ENCODE measurements at regions not wholly inside any gene's neighbourhood (a gene's known extent, or its start where the extent isn't known, plus 50 kb on each side); places are given as distances from the start of the nearest gene placed in this dataset.

GRCh38 chr10:1947464-1948003 is 210.2 kb upstream of the ADARB2 start:
- no peak for TF ChIP-seq MXI1 (IDR thresholded peaks at IDR 0.05; ENCODE audit: borderline replicate concordance, low read depth, low read length)
- TF ChIP-seq CTCF (conservative IDR thresholded peaks at IDR 0.05; ENCODE audit: low read depth, low read length) = no peak
- no peak for TF ChIP-seq RAD21 (IDR thresholded peaks at IDR 0.05; ENCODE audit: low read length)
- TF ChIP-seq USF2 (IDR thresholded peaks at IDR 0.05; ENCODE audit: low read depth, low read length) = no peak
- no peak for TF ChIP-seq POLR2A (IDR thresholded peaks at IDR 0.05; ENCODE audit: low read depth, low read length)
- no peak for TF ChIP-seq MAZ (IDR thresholded peaks at IDR 0.05; ENCODE audit: borderline replicate concordance, low read depth, low read length)
- TF ChIP-seq CEBPB (IDR thresholded peaks at IDR 0.05; ENCODE audit: low read depth, low read length) = no peak
- no peak for TF ChIP-seq SMC3 (IDR thresholded peaks at IDR 0.05; ENCODE audit: low read depth, low read length)
- no peak for TF ChIP-seq RFX5 (IDR thresholded peaks at IDR 0.05; ENCODE audit: low read depth, low read length)
- TF ChIP-seq BHLHE40 (IDR thresholded peaks at IDR 0.05; ENCODE audit: low read depth, low read length) = no peak
- no peak for TF ChIP-seq NFE2L2 (IDR thresholded peaks at IDR 0.05; ENCODE audit: low read depth, low read length)
- no peak for TF ChIP-seq RCOR1 (IDR thresholded peaks at IDR 0.05; ENCODE audit: insufficient replicate concordance, low read length)
